ENCODE measurements at regions not wholly inside any gene's neighbourhood (a gene's known extent, or its start where the extent isn't known, plus 50 kb on each side); places are given as distances from the start of the nearest gene placed in this dataset.

DNA sequence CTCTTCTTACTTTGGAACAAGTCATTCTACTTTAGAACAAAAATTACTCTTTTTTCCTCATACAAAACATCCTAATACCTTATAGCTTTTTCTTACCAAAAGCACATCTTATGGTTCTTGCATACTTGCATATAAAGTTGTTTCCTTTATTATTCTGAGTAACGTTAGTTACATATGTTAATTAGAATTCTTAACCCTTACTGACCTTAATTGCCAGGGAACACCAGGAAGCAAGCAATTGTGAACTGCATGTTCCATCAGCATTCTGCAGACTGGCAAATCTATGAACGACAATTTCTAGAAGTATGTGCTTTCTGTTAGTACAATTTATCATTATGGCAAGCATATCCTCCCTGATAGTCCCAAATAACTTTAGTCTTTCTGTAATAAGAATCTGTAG, 831.0 kb downstream of the C6orf118 start:
- no peak for DNase-seq (ENCODE audit: low read depth in 2 of 2)

- no peak for DNase-seq (ENCODE audit: low read depth in 2 of 2)
Observed at GRCh38 chr6:164477790-164478189, 831.6 kb downstream of the C6orf118 start.

DNA sequence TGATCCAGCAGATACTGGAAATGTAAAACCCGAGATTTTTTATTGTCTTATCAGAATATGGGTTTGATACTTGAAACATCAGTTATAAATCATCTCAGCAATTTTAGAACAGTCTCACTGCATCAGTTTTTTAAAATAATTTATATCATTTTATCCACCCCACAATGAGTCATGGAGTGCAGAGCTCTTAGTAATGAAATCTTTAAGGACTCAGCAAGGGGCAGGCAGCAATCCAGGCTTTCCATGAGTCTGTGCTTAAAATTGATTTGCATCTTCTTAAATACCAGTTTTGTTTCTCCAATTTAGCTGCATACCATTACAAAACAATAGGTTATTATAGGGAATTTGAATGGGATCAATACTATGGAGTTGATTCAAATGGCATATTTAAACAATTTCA, 832.3 kb downstream of the C6orf118 start:
- no peak for DNase-seq (ENCODE audit: low read depth in 2 of 2)

DNA sequence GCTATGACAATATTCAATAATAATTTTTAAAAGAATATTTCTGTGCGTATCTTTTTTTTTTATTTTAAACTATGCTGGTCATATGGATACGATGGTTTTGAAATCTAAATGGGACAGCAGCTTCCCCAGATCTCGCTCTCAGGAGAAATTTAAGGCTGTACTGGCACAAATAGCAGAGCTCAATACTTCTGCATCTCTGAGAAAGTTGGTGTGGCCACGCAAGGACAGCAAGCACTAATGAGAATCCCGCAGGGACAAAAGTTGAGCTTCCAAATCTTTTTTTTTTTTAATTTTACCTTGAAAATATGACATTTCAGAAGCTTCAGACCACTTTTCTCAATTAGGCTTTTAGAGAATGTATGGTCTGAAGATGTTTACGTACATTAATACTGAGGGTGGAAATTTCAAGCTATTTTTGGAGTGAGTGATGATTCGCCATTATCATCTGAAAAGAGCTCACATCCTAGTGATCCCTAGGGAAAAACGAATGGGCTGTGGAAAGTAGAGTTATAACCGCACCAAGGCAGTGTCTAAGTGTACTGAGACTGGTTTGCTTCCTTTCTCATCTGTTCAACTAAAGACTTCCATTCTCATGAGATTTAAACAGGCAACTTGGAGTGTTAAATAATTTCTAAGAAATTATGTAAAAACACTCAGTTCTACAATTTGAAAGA, 840.0 kb downstream of the C6orf118 start:
- DNase-seq (ENCODE audit: low read depth in 2 of 2), result no peak

- no peak for DNase-seq (ENCODE audit: low read depth in 2 of 2)
Observed at GRCh38 chr6:164455835-164456234, 853.6 kb downstream of the C6orf118 start.

GRCh38 chr6:164453835-164454234, 855.6 kb downstream of the C6orf118 start:
- no peak for DNase-seq (ENCODE audit: low read depth in 2 of 2)

GRCh38 chr6:164442572-164442971, 866.8 kb downstream of the C6orf118 start:
- no peak for DNase-seq (ENCODE audit: low read depth in 2 of 2)

- DNase-seq (ENCODE audit: low read depth in 2 of 2), result peak in 1 of 2 donors; percentile 39
Observed at GRCh38 chr6:164439331-164439730, 870.1 kb downstream of the C6orf118 start.

GRCh38 chr6:164436976-164437375, 872.4 kb downstream of the C6orf118 start:
- no peak for DNase-seq (ENCODE audit: low read depth in 2 of 2)

- no peak for DNase-seq (ENCODE audit: low read depth in 2 of 2)
Observed at GRCh38 chr6:164427728-164428402, 881.5 kb downstream of the C6orf118 start.

DNA sequence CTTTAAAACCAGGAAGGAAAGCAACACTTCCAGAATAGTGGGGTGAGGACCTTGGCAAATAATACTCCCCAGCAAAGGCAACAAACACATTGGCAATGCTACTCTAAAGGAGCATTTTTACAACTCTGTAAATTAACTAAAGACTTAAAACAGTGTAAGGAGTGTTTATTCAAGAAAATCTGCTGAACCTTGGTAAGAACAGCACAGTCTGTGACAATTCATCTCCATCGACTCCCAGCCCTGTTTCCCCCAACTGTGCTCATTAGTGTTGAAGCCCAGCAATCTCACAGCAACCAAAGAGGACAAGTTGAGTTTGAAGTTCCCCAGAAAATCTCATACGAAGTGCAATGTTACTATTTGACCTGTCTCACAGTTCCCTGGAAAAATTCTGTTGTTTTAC, 884.9 kb downstream of the C6orf118 start:
- no peak for DNase-seq (ENCODE audit: low read depth in 2 of 2)

GRCh38 chr6:164419099-164419498, 890.3 kb downstream of the C6orf118 start:
- peak in 1 of 2 donors; percentile 39 for DNase-seq (ENCODE audit: low read depth in 2 of 2)

DNA sequence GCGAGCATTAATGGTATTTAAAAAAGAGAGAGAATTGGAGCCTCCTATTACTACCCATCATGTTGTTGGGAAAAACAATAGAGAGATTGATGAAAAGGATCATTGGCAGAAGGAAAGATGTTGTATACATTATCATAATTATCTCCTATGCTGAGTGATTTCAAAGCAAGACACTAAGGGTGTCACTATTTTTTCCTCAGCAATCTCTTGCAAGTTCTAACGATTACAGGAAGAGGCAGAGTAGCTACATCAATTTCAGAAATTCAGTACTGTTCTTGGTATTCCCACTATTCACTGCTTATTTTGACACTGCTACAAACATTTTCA, 891.2 kb downstream of the C6orf118 start:
- no peak for DNase-seq (ENCODE audit: low read depth in 2 of 2)

- DNase-seq (ENCODE audit: low read depth in 2 of 2), result no peak
Observed at GRCh38 chr6:164417537-164418261, 891.7 kb downstream of the C6orf118 start.

GRCh38 chr6:164415832-164416563, 893.4 kb downstream of the C6orf118 start:
- peak; percentile 42 to 63 for DNase-seq (ENCODE audit: low read depth in 2 of 2)

DNA sequence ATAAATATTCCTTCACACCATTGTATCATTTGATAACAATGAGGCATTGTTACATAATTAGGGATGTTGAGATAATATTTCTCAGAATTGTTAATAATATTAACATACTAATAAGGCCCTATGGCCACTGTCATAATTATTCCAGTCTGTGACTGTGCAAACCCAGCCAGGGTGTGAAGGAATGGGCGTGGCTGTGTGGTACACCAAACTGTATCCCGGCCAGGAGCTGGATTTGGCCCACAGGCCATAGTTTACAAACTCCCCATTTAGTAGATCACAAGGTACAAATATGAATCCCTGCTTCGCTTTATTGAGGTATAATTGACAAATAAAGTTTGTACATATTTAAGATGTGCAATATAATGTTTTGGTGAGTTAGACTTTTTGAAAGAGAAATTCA, 894.7 kb downstream of the C6orf118 start:
- no peak for DNase-seq (ENCODE audit: low read depth in 2 of 2)

GRCh38 chr6:164412566-164412965, 896.8 kb downstream of the C6orf118 start:
- no peak for DNase-seq (ENCODE audit: low read depth in 2 of 2)

DNA sequence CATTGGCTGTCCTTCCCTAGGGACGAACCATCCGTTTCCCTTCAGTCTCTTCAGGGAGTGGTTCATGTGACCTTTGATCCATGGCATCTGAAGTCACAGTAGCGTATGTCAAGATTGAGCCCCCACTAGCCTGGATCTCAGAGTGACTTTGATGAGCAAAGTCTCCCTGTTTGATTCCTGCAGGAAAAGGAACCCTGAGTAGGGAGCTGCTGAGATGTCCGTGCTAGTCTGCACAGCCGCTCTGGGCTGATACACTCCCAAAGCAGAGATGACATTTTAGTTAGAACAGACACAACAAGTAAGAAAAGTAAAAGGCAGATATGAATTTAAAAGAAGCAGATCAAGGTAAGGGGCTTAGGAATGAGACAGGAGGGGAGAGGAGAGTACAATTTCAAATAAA, 899.4 kb downstream of the C6orf118 start:
- no peak for DNase-seq (ENCODE audit: low read depth in 2 of 2)

DNA sequence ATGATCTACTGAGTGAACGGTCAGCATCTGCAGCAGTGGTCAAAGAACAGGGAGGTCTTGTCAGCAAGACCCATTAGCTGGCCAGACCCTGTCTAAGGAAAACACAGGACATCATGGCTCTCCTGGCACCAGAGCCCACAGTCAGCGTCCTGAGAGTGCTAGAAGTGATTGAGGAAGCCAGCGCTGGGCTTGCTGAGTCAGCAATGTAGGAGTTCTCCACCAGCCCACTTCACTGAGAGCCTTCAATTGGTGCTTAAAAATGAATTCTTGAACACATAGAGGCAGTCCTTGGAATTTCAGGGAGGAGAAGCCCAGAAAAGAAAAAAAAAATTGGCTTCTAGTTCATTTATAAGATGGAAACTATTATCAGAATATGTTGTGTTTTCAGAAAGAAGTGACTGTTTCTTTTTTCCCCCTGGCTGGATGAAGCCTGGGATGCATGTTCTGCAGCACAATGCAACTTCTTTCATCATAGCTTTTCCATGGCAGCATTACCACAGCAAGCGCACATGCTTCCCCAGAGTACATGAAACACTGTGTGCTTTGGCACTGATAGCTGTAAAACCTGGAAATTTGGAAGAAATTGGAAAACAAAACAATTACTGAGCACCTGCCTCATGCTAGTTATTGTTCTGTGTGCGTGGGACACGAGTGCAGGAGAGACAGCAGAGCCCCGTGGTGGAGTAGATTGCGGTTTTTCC, 899.9 kb downstream of the C6orf118 start:
- DNase-seq (ENCODE audit: low read depth in 2 of 2), result peak; percentile 21 to 83

DNA sequence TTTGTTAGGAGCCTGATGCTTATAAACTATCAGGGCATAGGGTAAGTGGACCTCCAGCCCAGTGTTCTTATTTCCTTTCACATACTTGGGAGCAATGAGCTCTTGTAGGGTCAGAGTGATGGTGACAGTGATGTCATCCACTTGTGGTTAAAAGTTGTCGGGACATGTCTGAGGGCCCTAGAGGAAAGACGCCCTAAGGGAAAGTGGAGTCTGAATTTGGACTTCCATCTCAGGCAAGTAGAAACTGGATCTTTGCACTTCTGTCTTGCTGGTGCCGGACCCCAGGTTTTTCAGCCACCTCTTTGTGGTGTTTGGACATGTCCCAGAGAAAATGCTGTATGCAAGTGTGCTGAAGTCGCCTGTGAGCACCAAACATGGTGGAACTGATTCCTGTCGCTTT, 900.5 kb downstream of the C6orf118 start:
- no peak for DNase-seq (ENCODE audit: low read depth in 2 of 2)

DNA sequence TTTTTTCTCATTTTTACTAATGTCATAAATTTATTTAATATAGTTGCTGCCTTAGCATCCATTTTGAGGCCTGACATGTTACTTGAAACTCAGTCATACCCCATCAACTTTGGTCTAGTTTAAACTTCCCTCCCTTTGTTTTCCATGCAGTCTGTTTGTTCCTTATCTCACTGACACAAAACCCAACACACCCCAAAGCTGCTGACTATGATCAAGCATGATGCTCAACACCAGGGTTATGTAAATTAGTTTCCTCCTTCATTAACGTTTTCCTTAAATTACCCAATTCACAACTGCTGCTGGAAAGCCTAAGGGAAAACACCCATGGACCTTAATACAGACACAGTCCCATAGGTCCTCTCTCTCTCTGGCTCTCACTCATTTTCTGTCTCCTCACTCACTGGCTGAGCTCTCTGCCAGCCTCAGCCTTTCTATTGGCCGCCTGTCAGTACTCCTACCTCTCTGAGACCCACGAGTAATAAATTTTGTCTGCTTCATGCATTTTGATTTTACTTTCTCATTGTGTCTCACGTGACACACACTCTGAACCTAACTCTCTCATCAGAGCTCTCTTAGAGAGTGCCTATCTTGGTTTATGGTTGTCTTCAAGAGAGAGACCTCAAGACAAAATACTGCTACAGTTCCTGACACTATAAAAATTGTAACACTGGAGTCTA, 904.5 kb downstream of the C6orf118 start:
- DNase-seq (ENCODE audit: low read depth in 2 of 2), result no peak
